ENCODE measurements at regions not wholly inside any gene's neighbourhood (a gene's known extent, or its start where the extent isn't known, plus 50 kb on each side); places are given as distances from the start of the nearest gene placed in this dataset.

DNA sequence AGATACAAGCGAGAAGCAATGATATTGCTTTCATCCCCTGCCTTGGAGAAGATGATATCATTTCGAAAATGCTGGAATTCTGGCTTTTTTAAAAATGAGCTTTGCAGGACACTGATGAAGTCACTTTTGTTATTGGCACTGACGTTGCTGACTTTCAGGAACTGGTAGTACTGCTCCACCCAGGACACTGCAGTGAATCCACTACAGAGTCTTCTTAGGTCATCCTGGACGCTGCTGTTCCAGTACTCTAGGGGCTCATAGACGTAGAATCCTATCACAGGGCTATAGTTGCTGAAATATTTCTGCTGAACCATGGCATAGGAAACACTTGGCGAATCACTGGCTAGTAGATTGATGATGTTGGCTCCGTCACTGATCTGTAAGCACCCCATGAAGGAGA is 97.2 kb downstream of the OPN5 start (continued):
- TF ChIP-seq, protein P1, sequence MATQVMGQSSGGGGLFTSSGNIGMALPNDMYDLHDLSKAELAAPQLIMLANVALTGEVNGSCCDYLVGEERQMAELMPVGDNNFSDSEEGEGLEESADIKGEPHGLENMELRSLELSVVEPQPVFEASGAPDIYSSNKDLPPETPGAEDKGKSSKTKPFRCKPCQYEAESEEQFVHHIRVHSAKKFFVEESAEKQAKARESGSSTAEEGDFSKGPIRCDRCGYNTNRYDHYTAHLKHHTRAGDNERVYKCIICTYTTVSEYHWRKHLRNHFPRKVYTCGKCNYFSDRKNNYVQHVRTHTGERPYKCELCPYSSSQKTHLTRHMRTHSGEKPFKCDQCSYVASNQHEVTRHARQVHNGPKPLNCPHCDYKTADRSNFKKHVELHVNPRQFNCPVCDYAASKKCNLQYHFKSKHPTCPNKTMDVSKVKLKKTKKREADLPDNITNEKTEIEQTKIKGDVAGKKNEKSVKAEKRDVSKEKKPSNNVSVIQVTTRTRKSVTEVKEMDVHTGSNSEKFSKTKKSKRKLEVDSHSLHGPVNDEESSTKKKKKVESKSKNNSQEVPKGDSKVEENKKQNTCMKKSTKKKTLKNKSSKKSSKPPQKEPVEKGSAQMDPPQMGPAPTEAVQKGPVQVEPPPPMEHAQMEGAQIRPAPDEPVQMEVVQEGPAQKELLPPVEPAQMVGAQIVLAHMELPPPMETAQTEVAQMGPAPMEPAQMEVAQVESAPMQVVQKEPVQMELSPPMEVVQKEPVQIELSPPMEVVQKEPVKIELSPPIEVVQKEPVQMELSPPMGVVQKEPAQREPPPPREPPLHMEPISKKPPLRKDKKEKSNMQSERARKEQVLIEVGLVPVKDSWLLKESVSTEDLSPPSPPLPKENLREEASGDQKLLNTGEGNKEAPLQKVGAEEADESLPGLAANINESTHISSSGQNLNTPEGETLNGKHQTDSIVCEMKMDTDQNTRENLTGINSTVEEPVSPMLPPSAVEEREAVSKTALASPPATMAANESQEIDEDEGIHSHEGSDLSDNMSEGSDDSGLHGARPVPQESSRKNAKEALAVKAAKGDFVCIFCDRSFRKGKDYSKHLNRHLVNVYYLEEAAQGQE (IDR thresholded peaks at IDR 0.05; ENCODE audit: unreplicated experiment): no peak
- TF ChIP-seq, protein P2, sequence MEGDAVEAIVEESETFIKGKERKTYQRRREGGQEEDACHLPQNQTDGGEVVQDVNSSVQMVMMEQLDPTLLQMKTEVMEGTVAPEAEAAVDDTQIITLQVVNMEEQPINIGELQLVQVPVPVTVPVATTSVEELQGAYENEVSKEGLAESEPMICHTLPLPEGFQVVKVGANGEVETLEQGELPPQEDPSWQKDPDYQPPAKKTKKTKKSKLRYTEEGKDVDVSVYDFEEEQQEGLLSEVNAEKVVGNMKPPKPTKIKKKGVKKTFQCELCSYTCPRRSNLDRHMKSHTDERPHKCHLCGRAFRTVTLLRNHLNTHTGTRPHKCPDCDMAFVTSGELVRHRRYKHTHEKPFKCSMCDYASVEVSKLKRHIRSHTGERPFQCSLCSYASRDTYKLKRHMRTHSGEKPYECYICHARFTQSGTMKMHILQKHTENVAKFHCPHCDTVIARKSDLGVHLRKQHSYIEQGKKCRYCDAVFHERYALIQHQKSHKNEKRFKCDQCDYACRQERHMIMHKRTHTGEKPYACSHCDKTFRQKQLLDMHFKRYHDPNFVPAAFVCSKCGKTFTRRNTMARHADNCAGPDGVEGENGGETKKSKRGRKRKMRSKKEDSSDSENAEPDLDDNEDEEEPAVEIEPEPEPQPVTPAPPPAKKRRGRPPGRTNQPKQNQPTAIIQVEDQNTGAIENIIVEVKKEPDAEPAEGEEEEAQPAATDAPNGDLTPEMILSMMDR (conservative IDR thresholded peaks at IDR 0.05; ENCODE audit: low read depth in 2 of 2): no peak
- TF ChIP-seq, protein P3, sequence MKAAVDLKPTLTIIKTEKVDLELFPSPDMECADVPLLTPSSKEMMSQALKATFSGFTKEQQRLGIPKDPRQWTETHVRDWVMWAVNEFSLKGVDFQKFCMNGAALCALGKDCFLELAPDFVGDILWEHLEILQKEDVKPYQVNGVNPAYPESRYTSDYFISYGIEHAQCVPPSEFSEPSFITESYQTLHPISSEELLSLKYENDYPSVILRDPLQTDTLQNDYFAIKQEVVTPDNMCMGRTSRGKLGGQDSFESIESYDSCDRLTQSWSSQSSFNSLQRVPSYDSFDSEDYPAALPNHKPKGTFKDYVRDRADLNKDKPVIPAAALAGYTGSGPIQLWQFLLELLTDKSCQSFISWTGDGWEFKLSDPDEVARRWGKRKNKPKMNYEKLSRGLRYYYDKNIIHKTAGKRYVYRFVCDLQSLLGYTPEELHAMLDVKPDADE (IDR thresholded peaks at IDR 0.05): no peak

Data from GM23338 (cell line).